ENCODE measurements at regions not wholly inside any gene's neighbourhood (a gene's known extent, or its start where the extent isn't known, plus 50 kb on each side); places are given as distances from the start of the nearest gene placed in this dataset.

DNA sequence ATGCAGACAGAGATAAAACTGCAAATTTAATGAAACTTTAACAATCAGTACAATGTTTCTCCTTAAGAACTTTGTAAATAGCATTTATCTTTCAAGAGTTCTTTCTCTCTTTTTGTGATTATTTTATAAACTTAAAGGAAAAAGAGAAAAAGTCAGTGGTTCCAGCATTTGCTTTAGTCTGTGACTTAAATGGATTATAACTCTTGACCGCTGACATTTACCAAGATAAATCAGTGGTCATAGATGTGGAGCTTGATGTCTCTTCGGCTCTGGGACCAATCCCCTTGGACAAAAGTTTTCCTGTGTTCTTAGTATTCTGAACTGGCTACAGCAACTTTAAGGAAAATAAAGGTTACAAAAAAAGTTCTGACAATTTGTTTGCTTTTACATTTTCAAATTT, 162.6 kb downstream of the TM9SF2 start:
- no peak for TF ChIP-seq POLR2A (IDR thresholded peaks at IDR 0.05; ENCODE audit: extremely low read depth, insufficient read length)
- no peak overlapping the region for H3K4me3 ChIP-seq (ENCODE audit: low read depth, low read length)
- DNase-seq (ENCODE audit: low read depth), result no peak

DNA sequence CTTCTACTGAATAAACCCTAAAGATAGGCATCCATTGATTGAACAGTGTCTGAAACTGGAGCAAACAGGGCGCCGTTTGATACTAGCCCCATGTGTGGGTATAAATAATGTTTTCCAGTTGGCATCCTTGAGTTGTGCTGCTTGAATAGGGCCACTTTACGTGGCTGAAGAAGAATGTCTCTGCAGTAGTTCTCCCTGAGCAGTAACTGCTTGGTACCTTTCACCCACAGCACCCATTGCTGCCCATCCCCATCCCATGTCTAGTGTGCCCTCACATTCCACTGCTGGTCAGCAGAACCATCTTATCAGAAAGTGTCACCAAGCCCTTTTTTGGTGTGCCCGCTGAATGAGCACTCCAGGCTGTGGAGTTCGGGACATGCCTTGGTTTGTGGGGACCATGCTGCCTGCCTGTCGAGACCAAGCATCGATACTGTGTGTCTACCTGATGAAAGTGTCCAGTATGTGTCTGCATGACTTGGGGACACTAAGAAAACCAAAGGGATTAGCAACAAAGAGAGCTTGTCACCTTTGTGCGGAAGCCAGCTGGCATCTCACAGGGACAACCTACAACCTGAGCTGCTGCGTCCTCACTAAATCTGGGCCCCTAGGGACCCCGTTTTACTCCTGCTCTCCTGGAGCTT, 162.0 kb downstream of the TM9SF2 start:
- H3K4me3 ChIP-seq (ENCODE audit: low read depth, low read length), result no peak overlapping the region
- TF ChIP-seq, protein P1, sequence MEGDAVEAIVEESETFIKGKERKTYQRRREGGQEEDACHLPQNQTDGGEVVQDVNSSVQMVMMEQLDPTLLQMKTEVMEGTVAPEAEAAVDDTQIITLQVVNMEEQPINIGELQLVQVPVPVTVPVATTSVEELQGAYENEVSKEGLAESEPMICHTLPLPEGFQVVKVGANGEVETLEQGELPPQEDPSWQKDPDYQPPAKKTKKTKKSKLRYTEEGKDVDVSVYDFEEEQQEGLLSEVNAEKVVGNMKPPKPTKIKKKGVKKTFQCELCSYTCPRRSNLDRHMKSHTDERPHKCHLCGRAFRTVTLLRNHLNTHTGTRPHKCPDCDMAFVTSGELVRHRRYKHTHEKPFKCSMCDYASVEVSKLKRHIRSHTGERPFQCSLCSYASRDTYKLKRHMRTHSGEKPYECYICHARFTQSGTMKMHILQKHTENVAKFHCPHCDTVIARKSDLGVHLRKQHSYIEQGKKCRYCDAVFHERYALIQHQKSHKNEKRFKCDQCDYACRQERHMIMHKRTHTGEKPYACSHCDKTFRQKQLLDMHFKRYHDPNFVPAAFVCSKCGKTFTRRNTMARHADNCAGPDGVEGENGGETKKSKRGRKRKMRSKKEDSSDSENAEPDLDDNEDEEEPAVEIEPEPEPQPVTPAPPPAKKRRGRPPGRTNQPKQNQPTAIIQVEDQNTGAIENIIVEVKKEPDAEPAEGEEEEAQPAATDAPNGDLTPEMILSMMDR (IDR thresholded peaks at IDR 0.05; ENCODE audit: low read depth, low read length), result no peak
- TF ChIP-seq MYC (IDR thresholded peaks at IDR 0.05; ENCODE audit: low read depth, low read length) (no peak), POLR2A (IDR thresholded peaks at IDR 0.05; ENCODE audit: extremely low read depth, insufficient read length) (no peak)
- TF ChIP-seq, protein P2, sequence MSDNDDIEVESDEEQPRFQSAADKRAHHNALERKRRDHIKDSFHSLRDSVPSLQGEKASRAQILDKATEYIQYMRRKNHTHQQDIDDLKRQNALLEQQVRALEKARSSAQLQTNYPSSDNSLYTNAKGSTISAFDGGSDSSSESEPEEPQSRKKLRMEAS (IDR thresholded peaks at IDR 0.05; ENCODE audit: low read depth, low read length), result no peak
- no peak for DNase-seq (ENCODE audit: low read depth)

DNA sequence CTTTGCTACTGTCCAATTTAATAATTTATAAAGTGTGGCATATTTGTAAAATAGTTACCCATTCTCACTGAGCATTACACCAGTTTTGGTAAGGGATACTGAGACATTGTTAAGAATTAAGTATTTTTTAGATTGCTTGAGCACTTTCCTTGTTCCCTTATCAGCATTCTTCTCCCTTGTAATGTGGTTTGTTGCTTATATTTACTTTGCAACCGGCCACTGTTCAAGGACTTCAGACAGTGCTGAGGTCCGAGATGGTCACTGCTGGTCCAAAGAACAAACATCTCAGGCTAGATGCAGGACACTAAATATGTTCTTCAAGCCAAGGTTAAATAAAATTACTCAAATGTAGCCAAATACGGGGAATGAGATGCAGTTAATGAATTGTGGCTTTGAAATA, 161.4 kb downstream of the TM9SF2 start:
- H3K4me3 ChIP-seq (ENCODE audit: low read depth, low read length), result no peak overlapping the region
- no peak for DNase-seq (ENCODE audit: low read depth)
- TF ChIP-seq POLR2A (IDR thresholded peaks at IDR 0.05; ENCODE audit: extremely low read depth, insufficient read length) (no peak), MYC (IDR thresholded peaks at IDR 0.05; ENCODE audit: low read depth, low read length) (no peak)
- TF ChIP-seq, protein P2 (IDR thresholded peaks at IDR 0.05; ENCODE audit: low read depth, low read length), result no peak
- TF ChIP-seq, protein P1 (IDR thresholded peaks at IDR 0.05; ENCODE audit: low read depth, low read length), result no peak

DNA sequence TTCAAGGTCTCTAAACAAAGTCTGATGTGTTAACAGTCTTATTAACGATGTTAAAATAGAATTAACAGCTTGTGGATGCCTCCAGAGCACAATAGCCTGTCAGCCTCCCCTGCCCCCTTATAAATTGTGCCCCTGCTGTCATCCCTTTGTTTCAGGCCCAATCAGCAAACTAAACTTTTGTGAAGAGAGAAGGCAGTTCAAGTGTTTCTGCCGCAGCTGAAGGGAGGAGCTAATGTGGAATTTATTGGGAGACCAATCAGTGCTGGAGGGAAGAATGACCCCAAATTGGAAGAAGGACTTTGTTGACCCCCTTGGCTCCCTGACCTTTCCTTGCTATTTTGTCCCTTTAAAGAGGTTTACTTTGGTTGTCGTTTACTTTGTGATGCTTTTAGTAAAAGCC, 160.5 kb downstream of the TM9SF2 start:
- TF ChIP-seq MYC (IDR thresholded peaks at IDR 0.05; ENCODE audit: low read depth, low read length), result no peak
- TF ChIP-seq POLR2A (IDR thresholded peaks at IDR 0.05; ENCODE audit: extremely low read depth, insufficient read length), result no peak
- TF ChIP-seq, protein P2 (IDR thresholded peaks at IDR 0.05; ENCODE audit: low read depth, low read length), result no peak
- TF ChIP-seq, protein P1 (IDR thresholded peaks at IDR 0.05; ENCODE audit: low read depth, low read length), result no peak
- no peak for DNase-seq (ENCODE audit: low read depth)
- no peak overlapping the region for H3K4me3 ChIP-seq (ENCODE audit: low read depth, low read length)

GRCh38 chr13:99659866-99660554, 158.7 kb downstream of the TM9SF2 start:
- no peak for DNase-seq (ENCODE audit: low read depth)
- TF ChIP-seq, protein P2 (IDR thresholded peaks at IDR 0.05; ENCODE audit: low read depth, low read length), result no peak
- no peak for TF ChIP-seq POLR2A (IDR thresholded peaks at IDR 0.05; ENCODE audit: extremely low read depth, insufficient read length)
- TF ChIP-seq, protein P1 (IDR thresholded peaks at IDR 0.05; ENCODE audit: low read depth, low read length), result no peak
- no peak for TF ChIP-seq MYC (IDR thresholded peaks at IDR 0.05; ENCODE audit: low read depth, low read length)
- H3K4me3 ChIP-seq (ENCODE audit: low read depth, low read length), result no peak overlapping the region

DNA sequence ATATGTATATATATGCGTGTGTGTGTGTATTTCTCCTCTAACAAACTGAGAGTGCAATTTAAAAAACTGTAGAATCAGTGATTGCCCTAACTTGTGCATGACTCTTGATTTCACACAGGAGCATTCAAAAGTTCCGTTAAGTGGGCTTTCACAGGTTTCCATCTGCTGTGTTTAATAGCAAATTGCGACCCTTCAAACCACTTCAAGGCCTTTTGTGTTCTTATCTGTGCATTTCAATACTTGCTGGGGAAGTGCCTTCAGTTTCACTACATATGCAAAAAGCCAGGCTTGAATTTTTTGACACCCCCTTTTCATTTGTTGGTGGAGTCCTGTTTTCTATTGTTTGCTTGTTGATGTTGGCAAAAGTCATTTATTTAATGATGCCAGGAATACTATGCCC, 158.0 kb downstream of the TM9SF2 start:
- no peak overlapping the region for H3K4me3 ChIP-seq (ENCODE audit: low read depth, low read length)
- DNase-seq (ENCODE audit: low read depth), result no peak
- TF ChIP-seq POLR2A (IDR thresholded peaks at IDR 0.05; ENCODE audit: extremely low read depth, insufficient read length), result no peak
- TF ChIP-seq, protein P1 (IDR thresholded peaks at IDR 0.05; ENCODE audit: low read depth, low read length), result no peak
- TF ChIP-seq, protein P2 (IDR thresholded peaks at IDR 0.05; ENCODE audit: low read depth, low read length), result no peak
- TF ChIP-seq MYC (IDR thresholded peaks at IDR 0.05; ENCODE audit: low read depth, low read length), result no peak
